Uterus (tissue), 3 donors: ENCODE measurements at regions not wholly inside any gene's neighbourhood (a gene's known extent, or its start where the extent isn't known, plus 50 kb on each side); places are given as distances from the start of the nearest gene placed in this dataset.

Experiments used
- DNase-seq, 2 donors: peaks; one replicate each; pipeline ENCODE4 v3.0.0-alpha.2; 2019 to 2020
- H3K27ac ChIP-seq, 2 donors: fragments of 200-600 bp; sonication (generic); 1 replicate in 1 of 2; 2 replicates in 1 of 2; pipeline ENCODE4 v1.5.1; 2016 to 2018
- H3K27me3 ChIP-seq, 2 donors: fragments of 200-600 bp; sonication (generic); one replicate each; pipeline ENCODE4 v1.5.1; 2018 to 2019; ENCODE audit warnings: control low read depth in 1 of 2
- H3K36me3 ChIP-seq, 2 donors: fragments of 200-600 bp; sonication (generic); one replicate each; pipeline ENCODE4 v1.5.1; 2019; ENCODE audit warnings: control low read depth in 1 of 2
- H3K4me1 ChIP-seq, 2 donors: fragments of 200-600 bp; sonication (generic); one replicate each; pipeline ENCODE4 v1.5.1; 2018 to 2019; ENCODE audit warnings: control low read depth in 1 of 2
- H3K4me3 ChIP-seq, 2 donors: fragments of 200-600 bp; sonication (generic); 1 replicate in 1 of 2; 2 replicates in 1 of 2; pipeline ENCODE4 v1.5.1; 2018 to 2019; ENCODE audit warnings: mild to moderate bottlenecking in 1 of 2
- H3K9me3 ChIP-seq, 2 donors: fragments of 200-600 bp; sonication (generic); one replicate each; pipeline ENCODE4 v1.5.1; 2019; ENCODE audit warnings: control low read depth in 1 of 2
- POLR2A ChIP-seq, 2 donors: fragments of 450-650 bp; IDR thresholded peaks; one replicate each; pipeline ENCODE4 v1.6.1; 2016; ENCODE audit warnings: antibody characterized with exemption in 2 of 2, mild to moderate bottlenecking in 1 of 2, moderate library complexity in 1 of 2
- intact Hi-C: fragments of 100-400 bp; cut with DNase I; formaldehyde crosslinking; loops from one replicate; pipeline ENCODE4 v1.15.1; 2023; ENCODE audit warnings: low total_unique reads
- TF ChIP-seq, protein P1 (sequence below), 4 experiments: fragments of 200-600 bp in 2 of 4; fragments of 450-650 bp in 2 of 4; sonication (generic) in 2 of 4; IDR thresholded peaks; one replicate each; pipeline ENCODE4 v1.5.1; 2016 to 2019; ENCODE audit warnings: antibody characterized with exemption in 4 of 4, mild to moderate bottlenecking in 2 of 4, moderate library complexity in 1 of 4
- donor health status: DM: yes; HTN: yes; CAD: no.

DNA sequence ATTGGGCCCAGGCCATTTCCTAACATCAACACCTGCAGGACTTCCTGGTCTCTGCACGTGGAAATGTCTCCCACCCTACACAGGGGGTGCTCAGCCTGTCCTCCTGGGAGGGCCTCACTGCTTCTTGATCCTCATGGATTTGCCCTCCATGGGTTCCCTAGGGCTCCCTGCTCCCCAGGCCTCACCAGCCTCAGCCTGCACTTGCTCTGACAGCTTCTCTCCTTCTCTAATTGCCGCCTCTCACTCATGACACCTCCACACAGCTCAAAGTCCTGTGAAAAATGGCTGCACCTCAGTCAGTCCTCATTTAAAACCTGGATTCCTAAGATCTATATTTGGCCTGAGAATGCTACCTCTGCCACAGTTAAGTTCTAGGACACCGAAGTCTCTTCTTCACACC, 130.6 kb downstream of the PXDC1 start:
- Histone ChIP-seq H3K27me3 (no peaks in the 10 kb centered on the region), H3K27ac (no peak overlapping the region), H3K36me3 (no peaks in the 10 kb centered on the region), H3K4me3 (no peak overlapping the region), H3K9me3 (no peaks in the 10 kb centered on the region), H3K4me1 (no peaks in the 10 kb centered on the region)
- TF ChIP-seq, protein P1, sequence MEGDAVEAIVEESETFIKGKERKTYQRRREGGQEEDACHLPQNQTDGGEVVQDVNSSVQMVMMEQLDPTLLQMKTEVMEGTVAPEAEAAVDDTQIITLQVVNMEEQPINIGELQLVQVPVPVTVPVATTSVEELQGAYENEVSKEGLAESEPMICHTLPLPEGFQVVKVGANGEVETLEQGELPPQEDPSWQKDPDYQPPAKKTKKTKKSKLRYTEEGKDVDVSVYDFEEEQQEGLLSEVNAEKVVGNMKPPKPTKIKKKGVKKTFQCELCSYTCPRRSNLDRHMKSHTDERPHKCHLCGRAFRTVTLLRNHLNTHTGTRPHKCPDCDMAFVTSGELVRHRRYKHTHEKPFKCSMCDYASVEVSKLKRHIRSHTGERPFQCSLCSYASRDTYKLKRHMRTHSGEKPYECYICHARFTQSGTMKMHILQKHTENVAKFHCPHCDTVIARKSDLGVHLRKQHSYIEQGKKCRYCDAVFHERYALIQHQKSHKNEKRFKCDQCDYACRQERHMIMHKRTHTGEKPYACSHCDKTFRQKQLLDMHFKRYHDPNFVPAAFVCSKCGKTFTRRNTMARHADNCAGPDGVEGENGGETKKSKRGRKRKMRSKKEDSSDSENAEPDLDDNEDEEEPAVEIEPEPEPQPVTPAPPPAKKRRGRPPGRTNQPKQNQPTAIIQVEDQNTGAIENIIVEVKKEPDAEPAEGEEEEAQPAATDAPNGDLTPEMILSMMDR (IDR thresholded peaks at IDR 0.05) = no peak
- no peak for TF ChIP-seq POLR2A (IDR thresholded peaks at IDR 0.05)
- intact Hi-C loops = no loop called here
- DNase-seq = no peak

DNA sequence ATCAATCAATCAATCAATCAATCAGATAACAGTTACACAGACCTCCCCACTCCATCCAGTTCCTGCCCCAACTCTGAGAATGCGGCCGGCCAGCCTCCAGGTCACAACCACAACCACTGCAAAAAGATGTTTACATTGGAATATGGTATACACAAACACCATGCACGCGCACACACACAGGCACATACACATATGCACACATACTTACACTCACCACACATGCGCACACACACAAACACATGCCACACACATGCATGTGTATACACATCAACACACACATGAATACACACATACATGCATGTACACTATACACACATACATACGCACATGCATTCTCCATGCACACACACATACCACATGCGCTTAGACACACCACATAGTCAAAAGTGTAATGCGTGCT, 131.1 kb downstream of the PXDC1 start:
- Histone ChIP-seq H3K27ac (no peak overlapping the region), H3K36me3 (no peaks in the 10 kb centered on the region), H3K4me3 (no peak overlapping the region), H3K4me1 (no peaks in the 10 kb centered on the region), H3K27me3 (no peaks in the 10 kb centered on the region), H3K9me3 (no peaks in the 10 kb centered on the region)
- intact Hi-C loops = no loop called here
- no peak for TF ChIP-seq POLR2A (IDR thresholded peaks at IDR 0.05)
- TF ChIP-seq, protein P1 (IDR thresholded peaks at IDR 0.05) = no peak
- no peak for DNase-seq

DNA sequence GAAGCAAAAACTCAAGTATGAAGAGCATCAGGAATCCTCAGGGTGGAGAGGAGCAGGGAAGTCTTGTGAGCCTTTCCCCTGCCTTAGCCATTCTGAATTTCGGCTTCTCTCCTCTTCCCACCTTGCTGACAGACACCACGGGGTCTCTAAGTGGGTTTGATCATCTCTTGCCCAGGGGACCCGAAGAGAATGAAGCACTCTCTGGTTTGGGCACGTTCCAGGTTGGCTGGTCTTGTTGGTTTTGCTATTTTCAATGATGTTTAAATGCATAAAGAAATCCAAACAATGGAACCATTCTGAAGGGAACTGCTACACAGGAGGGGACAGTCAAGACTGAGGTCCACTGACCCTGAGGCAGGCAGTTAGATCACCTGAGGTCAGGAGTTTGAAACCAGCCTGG, 131.7 kb downstream of the PXDC1 start:
- TF ChIP-seq, protein P1 (IDR thresholded peaks at IDR 0.05) = no peak
- no peak for TF ChIP-seq POLR2A (IDR thresholded peaks at IDR 0.05)
- no peak for DNase-seq
- no peak overlapping the region for H3K27ac ChIP-seq
- H3K4me3 ChIP-seq = no peak overlapping the region
- intact Hi-C loops = no loop called here
- H3K27me3 ChIP-seq = no peaks in the 10 kb centered on the region
- no peaks in the 10 kb centered on the region for H3K36me3 ChIP-seq
- no peaks in the 10 kb centered on the region for H3K4me1 ChIP-seq
- no peaks in the 10 kb centered on the region for H3K9me3 ChIP-seq

DNA sequence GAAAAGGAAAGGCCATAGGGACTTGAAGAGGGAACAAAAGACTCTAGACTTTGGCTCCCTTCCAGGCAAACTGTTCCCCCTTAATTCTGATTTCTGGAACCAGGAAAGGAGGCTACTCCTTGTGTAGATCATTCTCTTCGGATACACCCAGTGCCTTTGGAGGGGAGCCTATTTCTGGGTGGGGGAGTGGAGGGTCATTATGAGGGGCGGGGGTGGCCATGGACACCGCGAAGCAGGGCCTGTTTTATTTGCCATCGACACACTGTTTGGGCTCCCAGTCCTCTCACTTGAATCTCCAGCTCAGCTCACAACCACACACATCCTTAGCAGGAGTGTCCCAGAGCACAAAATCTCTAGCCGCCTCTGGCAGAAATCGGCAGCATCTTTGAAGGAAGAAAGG, 132.3 kb downstream of the PXDC1 start:
- H3K4me3 ChIP-seq = no peak overlapping the region
- H3K27ac ChIP-seq = no peak overlapping the region
- intact Hi-C loops = no loop called here
- no peak for DNase-seq
- no peaks in the 10 kb centered on the region for H3K9me3 ChIP-seq
- no peaks in the 10 kb centered on the region for H3K36me3 ChIP-seq
- TF ChIP-seq, protein P1 (IDR thresholded peaks at IDR 0.05) = no peak
- no peak for TF ChIP-seq POLR2A (IDR thresholded peaks at IDR 0.05)
- H3K27me3 ChIP-seq = no peaks in the 10 kb centered on the region
- H3K4me1 ChIP-seq = no peaks in the 10 kb centered on the region

DNA sequence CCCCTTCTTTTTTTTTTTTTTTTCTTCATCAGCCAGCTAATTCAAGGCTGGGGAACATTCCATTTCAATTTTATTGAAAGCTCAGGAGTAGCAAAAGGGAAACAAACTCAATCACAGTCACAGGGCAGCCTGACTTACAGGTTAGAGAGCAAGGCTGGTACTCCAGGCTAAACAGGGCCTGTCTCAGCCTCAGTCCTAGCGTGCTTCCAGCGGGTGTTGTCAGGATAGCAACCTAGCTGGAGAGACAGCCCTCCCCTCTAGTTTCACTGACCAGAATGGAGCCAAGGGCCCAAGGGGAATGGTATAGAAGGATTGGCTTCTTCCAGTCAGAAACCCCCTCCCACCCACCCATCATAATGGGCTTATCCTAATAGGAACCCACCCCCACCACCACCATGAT, 132.9 kb downstream of the PXDC1 start:
- no peaks in the 10 kb centered on the region for H3K9me3 ChIP-seq
- no peak overlapping the region for H3K27ac ChIP-seq
- intact Hi-C loops = no loop called here
- H3K36me3 ChIP-seq = no peaks in the 10 kb centered on the region
- no peak for TF ChIP-seq POLR2A (IDR thresholded peaks at IDR 0.05)
- TF ChIP-seq, protein P1 (IDR thresholded peaks at IDR 0.05) = no peak
- H3K4me3 ChIP-seq = no peak overlapping the region
- DNase-seq = no peak
- no peaks in the 10 kb centered on the region for H3K27me3 ChIP-seq
- no peaks in the 10 kb centered on the region for H3K4me1 ChIP-seq
